Central memory CD4-positive, alpha-beta T cell (primary cell): ENCODE measurements at regions not wholly inside any gene's neighbourhood (a gene's known extent, or its start where the extent isn't known, plus 50 kb on each side); places are given as distances from the start of the nearest gene placed in this dataset.
"Not testable (repeated sequence)": the region's sequence is repeated elsewhere in the genome, so short reads cannot be mapped to it uniquely, and the experiment has no call there.

ENCODE experiments used
- DNase-seq: peaks from one replicate; pipeline ENCODE4 v3.0.0; 2022

DNA sequence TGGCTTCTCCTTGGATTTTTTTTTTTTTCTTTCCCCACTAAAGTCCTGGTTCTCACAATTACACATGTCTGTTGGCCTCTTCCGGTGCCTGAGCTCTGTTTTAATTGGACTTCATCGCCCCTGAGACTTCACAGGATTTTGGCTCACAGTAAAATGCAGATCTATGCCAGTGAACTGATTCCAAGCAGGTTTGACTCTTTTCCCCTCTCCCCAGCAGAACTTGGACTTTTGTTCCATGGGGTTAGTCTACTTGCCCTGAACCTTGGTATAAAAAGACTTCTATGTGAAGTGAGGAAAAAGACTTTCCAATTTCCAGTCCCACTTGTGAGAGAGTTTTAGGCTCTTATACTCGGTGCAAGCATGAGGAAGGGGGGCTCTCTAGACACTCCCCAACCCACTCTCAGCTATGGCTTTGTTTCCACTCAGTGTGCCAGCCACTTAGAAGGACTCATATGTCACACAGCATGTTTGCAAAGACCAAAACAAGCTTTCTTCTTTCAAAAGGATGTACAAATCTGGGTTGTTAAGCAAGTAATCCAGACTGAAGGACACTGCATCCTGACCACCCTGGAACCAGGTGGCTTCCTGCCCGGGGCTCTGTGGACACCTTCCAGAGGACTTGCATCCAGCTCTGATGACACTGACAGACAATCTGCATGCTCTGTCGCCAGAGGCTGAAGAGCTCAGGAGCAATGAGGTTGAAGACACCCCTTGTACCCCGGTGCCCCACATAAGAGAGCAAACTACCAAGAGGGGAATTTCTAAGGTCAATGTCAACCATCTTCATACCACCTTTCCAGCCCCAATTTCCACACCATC, 221.9 kb upstream of the EGLN3 start:
- no peak for DNase-seq

DNA sequence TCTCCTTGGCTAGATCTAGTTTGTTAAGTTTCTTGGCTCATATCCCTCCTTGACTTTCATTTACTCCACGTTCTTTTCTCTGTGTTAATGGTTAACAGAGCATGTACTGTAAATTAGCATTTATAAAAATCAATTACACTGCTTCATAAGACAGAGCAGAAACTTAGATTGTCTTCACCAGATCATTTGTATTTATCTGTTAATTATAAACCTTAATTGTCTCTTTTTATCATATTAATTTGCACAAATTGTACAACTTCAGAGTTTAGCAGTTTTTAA, 221.2 kb upstream of the EGLN3 start:
- no peak for DNase-seq

DNA sequence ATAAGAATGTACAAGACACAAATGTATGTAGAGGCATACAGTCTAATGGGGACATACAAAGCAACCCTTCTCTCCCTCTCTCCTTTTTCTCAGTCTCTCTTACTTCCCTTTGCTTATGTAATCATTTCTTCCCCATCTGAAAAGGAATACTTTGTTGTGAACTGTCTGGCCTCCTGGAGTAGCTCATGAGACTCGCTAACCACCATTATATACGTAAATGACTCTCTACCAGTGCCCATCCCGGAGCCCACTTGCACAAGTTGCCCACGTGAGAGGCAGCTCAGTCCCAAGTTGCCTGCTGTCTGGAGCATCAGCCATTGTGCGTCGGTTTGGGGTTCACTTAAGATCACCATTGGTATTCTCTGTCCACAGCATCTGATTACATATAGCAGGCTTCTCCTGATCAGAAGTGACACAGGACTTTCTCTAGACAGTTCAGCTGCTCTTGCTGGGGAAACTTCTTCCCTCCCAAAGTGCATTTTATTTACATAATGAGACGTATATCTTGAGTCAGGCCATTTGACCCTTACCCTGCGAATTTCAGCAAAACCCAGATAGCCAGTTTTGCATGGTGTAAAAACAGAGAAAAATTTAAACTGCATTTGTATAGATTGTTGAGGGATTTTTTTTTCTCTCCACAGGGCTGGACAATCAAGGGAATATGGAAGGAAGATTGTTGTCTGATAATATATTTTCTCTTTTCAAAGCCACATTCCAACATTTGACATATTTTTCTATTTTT, 220.7 kb upstream of the EGLN3 start:
- no peak for DNase-seq

DNA sequence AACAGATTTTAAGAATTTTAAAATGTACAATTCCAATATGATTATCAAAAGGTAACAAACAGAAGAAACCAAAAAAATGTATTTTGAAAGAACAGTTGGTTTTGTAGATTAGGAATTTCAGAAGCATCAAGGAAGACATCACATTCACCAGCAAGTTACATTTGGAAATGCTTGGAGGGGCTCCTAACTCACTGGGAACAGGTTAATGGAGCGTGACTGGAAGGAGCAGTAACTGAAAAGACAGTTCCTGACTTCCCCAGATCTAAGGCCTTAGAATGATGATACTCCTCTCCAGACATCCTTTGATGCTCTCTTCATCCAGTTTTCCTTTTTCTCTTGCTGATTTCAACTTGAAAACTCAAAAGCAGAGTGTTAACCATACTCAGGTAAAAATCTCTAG, 220.0 kb upstream of the EGLN3 start:
- DNase-seq: no peak

DNA sequence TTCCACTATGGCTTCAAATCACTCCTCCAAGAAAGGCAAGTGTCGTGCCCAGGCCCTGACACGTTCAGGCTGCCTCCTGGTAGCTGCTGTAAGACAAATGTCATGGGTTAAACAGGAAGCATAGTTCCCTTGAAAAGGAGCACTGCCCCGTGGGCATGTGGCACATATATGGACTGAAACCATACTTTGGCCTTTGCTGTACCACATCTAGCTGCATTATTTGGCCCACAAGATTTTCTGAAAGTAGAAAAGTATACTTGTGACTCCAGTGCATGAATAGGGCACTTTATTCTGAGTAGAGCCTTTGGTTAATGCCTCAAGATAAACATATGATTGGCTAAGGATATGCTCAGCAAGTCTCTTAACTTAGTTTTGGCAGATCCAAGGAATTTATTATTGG, 218.7 kb upstream of the EGLN3 start:
- DNase-seq: no peak

DNA sequence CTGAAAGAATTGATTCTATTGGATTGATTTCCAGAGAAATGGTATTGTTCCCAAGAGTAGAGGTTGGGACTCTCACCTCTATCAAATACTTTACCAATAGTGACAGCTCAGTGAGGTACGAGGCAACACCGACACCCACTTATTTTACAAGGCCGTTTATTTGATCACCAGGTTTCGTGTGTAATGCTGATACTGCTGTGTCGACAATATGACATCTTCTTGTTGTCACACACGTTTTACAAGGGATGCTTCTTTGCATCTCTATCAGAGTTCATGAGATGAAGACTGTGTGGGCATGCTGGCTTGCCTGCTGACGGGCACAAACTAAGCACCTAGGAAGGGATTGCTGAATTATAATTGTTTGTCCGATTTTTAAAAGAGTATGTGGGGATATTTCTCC, 217.8 kb upstream of the EGLN3 start:
- no peak for DNase-seq

DNA sequence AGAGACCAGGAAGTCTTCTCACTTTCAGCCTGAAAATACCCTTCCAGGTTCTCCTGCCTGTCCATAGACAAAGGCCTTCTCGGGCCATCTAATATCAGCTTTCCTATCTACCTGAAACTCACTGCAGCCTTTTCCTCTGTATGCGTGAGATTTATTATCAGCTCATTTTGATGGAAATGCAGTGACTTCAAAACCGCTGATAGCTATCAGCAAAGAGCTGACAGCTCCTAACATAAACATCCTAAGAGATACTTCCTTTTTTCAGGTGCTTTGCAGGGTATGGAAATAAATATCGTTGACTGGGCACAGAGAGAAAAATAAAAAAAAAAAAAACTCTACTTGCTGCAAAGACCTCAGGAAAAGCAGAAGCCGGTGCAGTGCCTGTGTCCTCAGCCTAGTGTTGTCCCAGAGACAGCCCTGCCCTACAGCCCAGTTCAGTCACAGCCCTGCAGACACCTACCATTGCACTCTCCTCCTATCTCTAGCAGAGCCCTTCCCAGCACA, 215.0 kb upstream of the EGLN3 start:
- DNase-seq: no peak

DNA sequence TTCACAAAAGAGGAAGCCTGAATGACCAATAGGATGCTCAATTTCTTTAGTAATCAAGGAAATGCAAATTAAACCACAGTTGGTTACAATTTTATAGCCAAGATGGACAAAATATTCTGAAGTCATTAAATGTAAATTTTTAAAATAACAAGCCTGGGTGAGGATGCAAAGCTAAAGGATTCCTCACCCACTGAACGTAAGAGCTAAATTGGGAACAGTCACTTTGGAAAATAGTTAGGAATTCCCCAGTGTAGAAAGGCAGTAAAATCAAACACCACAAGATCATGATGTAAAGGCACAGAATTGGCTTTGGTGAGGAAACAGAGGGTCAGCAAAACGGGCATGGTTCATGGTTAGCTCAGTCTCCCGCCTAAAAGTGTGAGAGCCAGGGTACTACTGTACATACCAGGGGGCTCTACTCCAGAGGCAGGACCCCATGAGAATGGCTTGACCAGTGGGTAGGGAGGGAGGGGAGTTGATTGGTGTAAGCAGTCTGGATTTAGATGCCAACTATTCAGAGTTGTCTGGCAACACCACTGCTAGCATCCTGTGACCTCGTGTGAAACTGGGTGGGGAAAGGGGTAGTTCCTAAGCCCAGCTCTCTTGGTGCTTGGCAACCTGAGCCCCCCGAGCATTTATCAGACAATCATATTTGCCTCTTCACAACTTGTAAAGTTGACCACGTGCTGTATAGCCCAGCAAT, 213.4 kb upstream of the EGLN3 start:
- DNase-seq: no peak

DNA sequence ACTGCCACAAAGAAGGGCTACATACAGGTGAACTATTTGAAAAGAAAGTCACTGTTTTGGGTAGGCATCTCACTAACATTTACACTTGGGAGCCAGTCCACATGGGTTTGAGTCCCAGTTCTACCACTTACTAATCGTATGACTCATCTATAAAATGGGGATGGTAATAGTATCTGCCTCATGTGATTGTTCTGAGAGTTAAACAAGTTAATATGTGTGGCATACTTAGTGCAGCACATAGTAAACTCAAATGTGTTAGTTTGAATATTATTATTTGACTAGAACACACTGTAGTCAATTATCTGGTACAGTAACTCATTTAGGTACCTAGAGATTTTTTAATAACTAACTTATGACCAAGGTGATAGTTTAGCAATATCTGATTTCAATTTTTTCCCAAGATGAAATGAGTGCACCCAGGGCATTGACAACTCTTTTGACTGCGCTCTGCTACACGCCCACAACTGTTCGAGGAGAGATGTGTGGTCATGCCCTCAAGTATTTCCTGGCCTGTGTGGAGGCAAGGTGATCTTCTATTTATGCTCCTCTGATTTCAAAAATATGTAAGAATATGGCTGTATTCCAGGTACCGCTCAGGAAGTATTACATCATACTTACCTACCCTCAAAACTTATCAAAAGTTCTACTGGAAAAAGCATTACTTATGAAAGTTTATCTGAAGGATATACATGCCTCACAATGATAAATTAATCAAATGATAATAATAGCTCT, 210.6 kb upstream of the EGLN3 start:
- no peak for DNase-seq

DNA sequence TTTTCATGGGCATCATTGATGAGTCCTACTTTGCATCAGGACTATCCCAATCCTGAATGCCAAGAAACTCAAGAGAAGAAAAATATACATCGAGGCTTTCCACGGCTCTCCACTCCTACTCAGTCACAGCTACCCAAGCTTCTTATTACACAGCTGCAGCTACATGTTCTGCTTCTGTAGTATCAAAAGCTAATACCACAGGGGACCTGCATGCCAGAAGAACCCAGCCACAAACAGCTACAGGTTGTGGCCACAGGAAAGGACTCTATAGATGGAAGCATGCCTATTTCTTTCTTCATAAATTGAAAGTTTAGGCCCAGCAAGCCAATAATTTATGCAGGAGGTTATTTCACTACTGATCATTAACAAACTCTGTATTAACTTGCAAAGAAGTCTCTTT, 209.7 kb upstream of the EGLN3 start:
- no peak for DNase-seq

DNA sequence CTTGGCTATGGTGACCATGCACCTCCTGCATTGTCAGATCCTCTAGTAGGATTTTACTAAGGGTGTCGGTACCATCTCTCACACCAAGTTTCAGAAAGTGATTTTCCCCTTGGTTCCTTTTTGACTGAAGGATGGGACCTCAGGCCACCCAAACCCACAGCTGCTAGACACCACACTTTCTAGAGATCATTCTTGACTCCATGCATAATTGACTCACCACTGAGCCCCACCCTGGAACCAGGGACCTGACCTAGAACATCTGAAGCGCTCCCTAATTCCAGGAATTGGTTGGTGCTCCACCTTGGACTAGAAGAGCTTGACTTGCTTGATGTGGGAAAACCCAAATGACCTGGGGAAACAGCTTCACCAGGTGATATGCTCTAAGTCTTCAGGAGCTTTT, 206.8 kb upstream of the EGLN3 start:
- no peak for DNase-seq

DNA sequence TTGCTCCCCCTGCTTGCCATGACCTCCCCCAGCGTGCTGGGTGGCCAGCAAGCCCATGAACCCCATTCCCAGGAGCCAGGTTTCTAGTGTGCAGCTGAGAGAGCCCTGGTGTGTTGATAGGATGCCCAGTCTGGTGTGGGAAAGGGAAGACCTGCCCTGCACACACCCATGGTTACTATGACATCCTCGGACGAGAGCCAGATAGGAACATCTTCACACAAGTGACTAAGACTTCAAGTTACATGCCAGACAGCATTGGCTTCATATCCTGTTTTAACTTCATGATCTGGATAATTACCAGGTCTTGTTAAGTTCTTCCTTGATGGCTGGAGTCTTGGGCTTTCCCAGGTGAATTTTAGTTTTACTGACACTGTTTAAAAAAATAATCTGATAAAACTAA, 196.6 kb upstream of the EGLN3 start:
- no peak for DNase-seq

DNA sequence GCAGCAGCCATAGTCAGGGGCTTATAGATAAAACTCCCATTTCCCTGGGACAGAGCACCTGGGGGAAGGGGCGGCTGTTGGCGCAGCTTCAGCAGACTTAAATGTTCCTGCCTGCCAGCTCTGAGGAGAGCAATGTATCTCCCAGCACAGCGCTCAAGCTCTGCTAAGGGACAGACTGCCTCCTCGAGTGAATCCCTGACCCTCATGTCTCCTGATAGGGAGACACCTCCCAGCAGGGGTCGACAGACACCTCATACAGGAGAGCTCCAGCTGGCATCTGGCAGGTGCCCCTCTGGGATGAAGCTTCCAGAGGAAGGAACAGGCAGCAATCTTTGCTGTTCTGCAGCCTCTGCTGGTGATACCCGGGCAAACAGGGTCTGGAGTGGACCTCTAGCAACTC, 189.3 kb upstream of the EGLN3 start:
- not testable (repeated sequence) for DNase-seq

DNA sequence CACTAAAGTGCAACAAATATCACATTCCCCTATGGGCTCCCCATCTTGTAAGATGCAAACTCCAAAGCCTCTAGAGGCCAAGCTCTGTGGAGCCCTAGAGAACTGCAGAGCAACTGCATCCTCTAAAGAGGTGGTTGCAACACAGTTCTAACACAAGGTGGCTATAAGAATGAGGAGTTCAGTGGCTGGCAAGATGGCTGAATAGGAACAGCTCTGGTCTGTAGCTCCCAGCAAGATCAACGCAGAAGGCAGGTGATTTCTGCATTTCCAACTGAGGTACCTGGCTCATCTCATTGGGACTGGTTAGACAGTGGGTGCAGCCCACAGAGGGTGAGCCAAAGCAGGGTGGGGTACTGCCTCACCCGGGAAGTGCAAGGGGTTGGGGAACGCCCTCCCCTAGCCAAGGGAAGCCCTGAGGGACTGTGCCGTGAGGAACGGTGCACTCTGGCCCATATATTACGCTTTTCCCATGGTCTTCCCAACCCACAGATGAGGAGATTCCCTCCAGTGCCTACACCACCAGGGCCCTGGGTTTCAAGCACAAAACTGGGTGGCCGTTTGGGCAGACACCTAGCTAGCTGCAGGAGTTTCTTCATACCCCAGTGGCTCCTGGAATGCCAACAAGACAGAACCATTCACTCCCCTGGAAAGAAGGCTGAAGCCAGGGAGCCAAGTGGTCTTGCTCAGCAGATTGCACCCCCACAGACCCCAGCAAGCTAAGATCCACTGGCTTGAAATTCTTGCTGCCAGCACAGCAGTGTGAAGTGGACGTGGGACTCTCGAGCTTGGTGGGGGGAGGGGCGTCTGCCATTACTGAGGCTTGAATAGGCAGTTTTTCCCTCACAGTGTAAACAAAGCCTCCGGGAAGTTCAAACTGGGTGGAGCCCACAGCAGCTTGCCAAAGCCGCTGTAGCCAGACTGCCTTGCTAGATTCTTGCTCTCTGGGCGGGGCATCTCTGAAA, 188.6 kb upstream of the EGLN3 start:
- DNase-seq: not testable (repeated sequence)

DNA sequence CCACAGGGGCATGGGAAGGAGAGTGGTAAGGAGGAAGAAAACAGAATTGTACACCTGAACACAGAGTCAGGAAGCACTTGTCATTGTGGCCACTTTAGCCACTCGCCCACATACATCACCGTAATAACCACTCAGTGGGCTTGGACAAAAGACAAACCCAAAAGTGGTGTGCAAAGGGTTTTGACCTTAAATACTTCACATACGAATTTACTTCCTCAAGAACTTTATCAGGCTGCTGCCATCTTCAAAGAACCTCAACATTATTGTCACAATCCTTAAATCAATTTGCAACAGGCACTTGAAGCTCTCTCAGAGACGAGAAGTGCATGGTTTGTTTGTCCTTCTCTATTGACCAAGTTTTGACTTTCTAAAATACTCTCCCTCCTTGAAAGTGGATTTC, 187.3 kb upstream of the EGLN3 start:
- DNase-seq: no peak

DNA sequence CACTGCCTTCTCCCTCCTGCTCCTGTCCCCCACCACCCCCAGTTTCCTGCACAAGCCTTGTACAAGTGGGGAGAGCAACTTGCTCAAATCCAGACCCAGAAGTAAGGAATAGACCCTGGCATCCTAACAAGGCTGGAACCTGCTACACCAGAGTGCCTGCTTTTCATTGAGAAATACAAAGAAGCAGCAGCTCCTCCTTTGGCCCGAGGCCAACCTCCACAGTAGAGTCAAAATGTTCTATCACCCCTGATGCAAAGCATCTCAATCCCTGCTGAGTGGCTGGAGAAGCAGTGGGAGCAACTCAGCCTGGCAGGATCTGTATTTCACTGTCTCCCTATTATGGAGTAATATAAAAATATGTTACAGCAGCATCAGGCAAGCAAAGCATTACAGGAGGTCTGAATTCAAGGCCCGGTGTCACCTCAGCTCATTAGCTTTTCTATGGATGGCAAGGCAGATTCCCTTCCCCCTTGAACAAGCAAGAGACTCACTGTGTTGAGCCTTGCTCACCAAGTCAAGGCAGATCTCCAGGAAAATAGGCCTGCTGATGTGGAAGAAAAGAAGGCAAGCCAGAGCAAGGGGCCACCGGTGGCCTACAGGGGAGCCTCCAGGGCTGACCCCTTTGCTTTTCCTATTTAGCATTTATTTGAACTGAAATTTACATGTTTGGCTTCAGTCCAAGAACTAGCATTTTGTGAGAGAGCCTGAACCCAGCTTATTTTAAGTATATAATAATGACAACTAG, 186.3 kb upstream of the EGLN3 start:
- DNase-seq: no peak

DNA sequence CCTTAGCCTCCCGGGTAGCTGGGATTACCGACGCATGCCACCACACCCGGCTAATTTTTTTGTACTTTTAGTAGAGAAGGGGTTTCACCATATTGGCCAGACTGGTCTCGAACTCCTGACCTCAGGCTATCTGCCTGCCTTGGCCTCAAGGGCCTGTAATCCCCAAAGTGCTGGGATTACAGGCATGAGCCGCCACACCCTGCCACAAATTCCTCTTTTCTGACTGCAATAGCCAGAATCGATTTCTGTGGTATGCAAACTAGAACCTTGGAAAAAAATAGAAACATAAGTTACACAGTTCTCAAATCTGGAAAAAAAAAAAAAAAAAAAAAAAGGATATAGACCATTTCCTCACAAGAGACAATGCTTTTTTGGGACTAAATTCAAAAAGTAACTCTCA, 184.6 kb upstream of the EGLN3 start:
- DNase-seq: no peak

DNA sequence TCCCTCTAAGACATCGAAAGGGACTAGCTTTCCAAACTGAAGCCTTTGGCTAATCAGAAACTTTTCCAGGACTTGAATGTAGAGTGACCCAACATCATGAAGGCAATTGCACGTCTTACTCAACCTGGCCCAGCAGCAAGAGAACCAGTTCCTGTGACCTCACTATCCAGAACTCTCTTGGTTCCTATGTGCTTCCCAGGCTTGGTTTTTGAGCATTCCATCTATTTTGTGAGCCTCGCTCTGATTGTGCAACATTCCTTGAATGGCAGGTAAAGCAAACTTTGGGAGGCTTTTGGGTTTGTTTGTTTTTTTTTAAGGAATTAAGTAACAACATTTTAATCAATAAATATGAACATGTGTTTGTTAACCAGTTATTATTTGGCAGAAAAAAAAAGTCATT, 183.6 kb upstream of the EGLN3 start:
- DNase-seq: no peak

DNA sequence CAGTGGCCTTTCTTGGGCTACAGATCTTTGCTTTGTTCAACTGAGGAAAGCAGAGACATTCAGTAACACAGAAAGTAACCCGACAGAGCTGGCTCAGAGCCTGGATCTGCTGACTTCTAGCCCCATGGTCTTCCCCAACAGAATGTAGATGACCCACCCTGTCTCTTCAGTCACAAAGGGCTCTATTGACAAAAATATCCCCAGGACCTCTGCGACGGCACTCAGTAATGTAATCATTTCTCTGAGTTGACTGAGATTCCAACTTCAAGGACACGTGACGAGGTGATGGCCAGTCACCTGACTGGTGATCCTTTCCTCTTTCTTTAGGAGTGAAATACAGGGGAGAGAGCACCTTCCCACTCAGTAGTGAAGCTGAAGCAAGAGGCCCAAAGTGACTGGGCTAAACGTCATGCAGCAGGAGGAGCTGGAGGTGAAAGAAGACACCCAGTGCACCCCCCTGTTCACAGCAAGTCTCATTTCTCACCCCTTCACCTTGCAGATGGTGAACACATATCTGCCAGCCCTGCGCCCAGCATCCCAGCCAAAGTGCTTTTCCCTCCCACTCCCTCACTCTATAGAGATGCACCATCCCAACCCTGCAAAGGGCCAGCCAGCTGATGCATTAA, 179.2 kb upstream of the EGLN3 start:
- no peak for DNase-seq

DNA sequence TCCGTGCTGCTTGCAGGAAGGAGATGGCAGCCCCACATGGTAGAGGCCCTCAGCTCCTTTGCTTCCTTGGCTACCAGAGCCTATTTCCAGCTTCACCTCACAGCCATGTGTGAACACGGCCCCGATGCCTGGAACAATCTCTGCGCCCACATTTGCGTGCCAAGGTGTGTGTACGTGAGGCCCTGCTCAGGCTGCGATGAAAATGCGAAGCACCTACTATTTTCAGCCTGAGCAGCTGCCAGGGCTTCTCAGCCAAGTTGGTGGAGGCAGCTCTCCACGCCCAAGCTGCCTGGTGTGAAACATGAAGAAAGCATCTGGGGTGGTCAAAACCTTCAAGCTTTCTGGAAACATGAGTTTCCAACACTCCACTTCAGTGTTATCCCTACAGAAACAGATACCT, 177.8 kb upstream of the EGLN3 start:
- no peak for DNase-seq

DNA sequence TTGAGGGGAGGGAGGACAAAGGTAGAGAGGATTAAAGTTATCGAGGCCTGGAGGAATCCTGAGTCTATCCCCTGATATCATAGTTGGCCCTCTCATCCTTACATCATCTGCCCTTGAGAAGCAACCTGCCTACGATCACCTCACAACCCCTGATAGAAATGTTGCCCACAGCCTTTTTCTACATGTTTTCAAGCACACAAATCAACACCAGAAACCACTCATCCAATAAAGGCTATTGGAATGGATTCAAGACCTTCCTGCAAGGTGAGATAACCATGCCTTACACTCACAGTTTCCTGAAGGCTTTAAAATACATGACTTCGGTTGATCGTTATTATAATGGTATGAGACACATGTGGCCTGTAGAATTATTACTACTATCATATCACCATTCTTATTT, 175.7 kb upstream of the EGLN3 start:
- no peak for DNase-seq
